Osteocyte (in vitro differentiated cells): ENCODE measurements at regions not wholly inside any gene's neighbourhood (a gene's known extent, or its start where the extent isn't known, plus 50 kb on each side); places are given as distances from the start of the nearest gene placed in this dataset.

ENCODE experiments used
- DNase-seq: peaks from one replicate; pipeline ENCODE4 v3.0.0; 2021; ENCODE audit warnings: mixed read lengths; ENCODE audit not compliant: unreplicated experiment; ENCODE audit errors: extremely low spot score
- H3K27ac Mint-ChIP-seq: one replicate; pipeline ENCODE4 v1.8.0; 2021; ENCODE audit warnings: mild to moderate bottlenecking, mixed read lengths; ENCODE audit not compliant: unreplicated experiment
- H3K27me3 Mint-ChIP-seq: one replicate; pipeline ENCODE4 v1.8.0; 2021; ENCODE audit warnings: mixed read lengths; ENCODE audit not compliant: unreplicated experiment
- H3K36me3 Mint-ChIP-seq: one replicate; pipeline ENCODE4 v1.8.0; 2021; ENCODE audit warnings: mixed read lengths; ENCODE audit not compliant: unreplicated experiment
- H3K4me1 Mint-ChIP-seq: one replicate; pipeline ENCODE4 v1.8.0; 2021; ENCODE audit warnings: mixed read lengths; ENCODE audit not compliant: unreplicated experiment
- H3K4me3 Mint-ChIP-seq: one replicate; pipeline ENCODE4 v1.8.0; 2021; ENCODE audit warnings: mild to moderate bottlenecking, moderate library complexity, mixed read lengths; ENCODE audit not compliant: unreplicated experiment
- H3K9me3 Mint-ChIP-seq: one replicate; pipeline ENCODE4 v1.8.0; 2021; ENCODE audit warnings: mixed read lengths; ENCODE audit not compliant: unreplicated experiment
- CTCF ChIP-seq: fragments of 200-600 bp; sonication (generic); IDR thresholded peaks from 2 replicates; pipeline ENCODE4 v1.5.0; 2021; ENCODE audit warnings: antibody characterized with exemption, mild to moderate bottlenecking, moderate library complexity

DNA sequence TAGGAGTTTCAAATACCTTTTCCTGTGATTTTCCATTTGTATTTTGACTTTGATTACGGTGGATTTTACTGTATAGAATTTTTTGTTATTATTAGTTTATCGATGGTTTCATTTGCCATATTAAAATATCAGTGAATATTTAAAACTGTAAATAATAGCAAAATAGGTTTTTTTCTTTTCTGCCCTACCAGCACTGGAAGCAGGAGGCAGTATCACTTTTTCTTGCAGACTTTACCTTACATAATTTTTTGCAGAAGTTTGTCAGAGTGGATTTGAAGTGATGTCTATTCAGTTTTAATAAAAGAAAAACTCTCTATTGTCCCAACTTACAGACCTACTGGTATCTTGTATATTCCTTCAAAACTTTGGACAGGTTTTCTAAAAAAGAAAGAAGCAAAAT, 213.6 kb downstream of the CENPF start:
- H3K4me1 Mint-ChIP-seq, result no peaks in the 10 kb centered on the region
- TF ChIP-seq CTCF, result peak; percentile 19
- H3K36me3 Mint-ChIP-seq, result no peaks in the 10 kb centered on the region
- H3K4me3 Mint-ChIP-seq, result no peak overlapping the region
- no peak for DNase-seq
- no peaks in the 10 kb centered on the region for H3K9me3 Mint-ChIP-seq
- peaks cover 9% of the 10 kb centered on the region for H3K27me3 Mint-ChIP-seq
- H3K27ac Mint-ChIP-seq, result no peak overlapping the region

GRCh38 chr1:214823311-214824117, 220.5 kb downstream of the CENPF start:
- TF ChIP-seq CTCF, result no peak
- H3K4me3 Mint-ChIP-seq, result no peak overlapping the region
- H3K4me1 Mint-ChIP-seq, result peaks cover 3% of the 10 kb centered on the region
- H3K36me3 Mint-ChIP-seq, result peaks cover 2% of the 10 kb centered on the region
- no peak for DNase-seq
- H3K27me3 Mint-ChIP-seq, result peaks cover 3% of the 10 kb centered on the region
- H3K9me3 Mint-ChIP-seq, result peaks cover 16% of the 10 kb centered on the region
- H3K27ac Mint-ChIP-seq, result no peak overlapping the region

DNA sequence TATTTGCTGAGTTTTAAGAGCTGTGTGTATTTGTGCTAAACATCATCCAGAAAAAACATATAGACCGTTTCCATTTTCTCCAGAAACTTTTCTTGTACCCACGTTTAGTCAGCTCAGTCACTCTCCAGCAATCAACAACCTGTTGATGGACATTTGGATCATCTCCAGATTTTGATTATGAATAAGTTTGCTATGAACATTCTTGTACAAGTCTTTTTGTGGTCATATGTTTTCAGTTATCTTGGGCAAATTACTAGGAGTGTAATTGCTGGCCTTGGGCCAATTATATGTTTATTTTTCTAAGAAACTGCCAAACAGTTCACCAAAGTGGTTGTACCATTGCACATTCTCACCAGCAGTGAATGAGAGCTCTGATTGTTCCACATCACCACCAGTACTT, 221.8 kb downstream of the CENPF start:
- no peak for TF ChIP-seq CTCF
- H3K4me1 Mint-ChIP-seq, result peaks cover 3% of the 10 kb centered on the region
- peaks cover 3% of the 10 kb centered on the region for H3K27me3 Mint-ChIP-seq
- no peak overlapping the region for H3K27ac Mint-ChIP-seq
- no peak for DNase-seq
- H3K4me3 Mint-ChIP-seq, result no peak overlapping the region
- peaks cover 2% of the 10 kb centered on the region for H3K36me3 Mint-ChIP-seq
- H3K9me3 Mint-ChIP-seq, result peaks cover 20% of the 10 kb centered on the region

GRCh38 chr1:214826619-214827018, 223.6 kb downstream of the CENPF start:
- H3K27ac Mint-ChIP-seq, result no peak overlapping the region
- H3K4me1 Mint-ChIP-seq, result peaks cover 9% of the 10 kb centered on the region
- no peak for DNase-seq
- no peak for TF ChIP-seq CTCF
- peaks cover 3% of the 10 kb centered on the region for H3K27me3 Mint-ChIP-seq
- H3K4me3 Mint-ChIP-seq, result no peak overlapping the region
- H3K9me3 Mint-ChIP-seq, result peaks cover 20% of the 10 kb centered on the region
- H3K36me3 Mint-ChIP-seq, result peaks cover 2% of the 10 kb centered on the region

DNA sequence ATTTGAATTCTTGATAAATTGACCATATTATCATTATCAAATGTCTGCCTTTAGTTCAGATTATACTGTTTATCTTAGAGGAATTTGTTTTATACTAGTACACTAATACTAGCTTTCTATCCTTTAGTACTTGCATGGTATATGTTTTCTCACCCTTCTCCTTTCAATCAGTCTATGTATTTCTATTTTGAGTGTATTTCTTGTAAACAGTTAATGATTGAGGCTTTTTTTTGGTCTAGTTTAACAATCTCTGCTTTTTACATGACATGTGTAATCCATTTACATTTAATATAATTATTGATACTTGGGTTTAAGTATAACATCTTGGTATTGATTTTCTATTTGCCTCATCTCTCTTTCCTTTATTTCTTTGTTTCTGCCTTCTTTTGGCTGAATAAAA, 224.9 kb downstream of the CENPF start:
- DNase-seq, result no peak
- H3K9me3 Mint-ChIP-seq, result peaks cover 24% of the 10 kb centered on the region
- TF ChIP-seq CTCF, result no peak
- peaks cover 12% of the 10 kb centered on the region for H3K4me1 Mint-ChIP-seq
- H3K27ac Mint-ChIP-seq, result no peak overlapping the region
- H3K36me3 Mint-ChIP-seq, result peaks cover 4% of the 10 kb centered on the region
- no peak overlapping the region for H3K4me3 Mint-ChIP-seq
- H3K27me3 Mint-ChIP-seq, result no peaks in the 10 kb centered on the region
